WTC11 (cell line): ENCODE measurements at regions not wholly inside any gene's neighbourhood (a gene's known extent, or its start where the extent isn't known, plus 50 kb on each side); places are given as distances from the start of the nearest gene placed in this dataset.

ENCODE experiments used
- ATAC-seq: fragments of 200-7000 bp; cut with Tn5 transposase; 2 replicates; pipeline ENCODE4 v1.10.0; 2021; ENCODE audit warnings: mild to moderate bottlenecking, moderate library complexity
- CTCF ChIA-PET: fragments of 300-600 bp; sonication (Branson Sonifier 250); formaldehyde crosslinking; loops from one replicate; lab custom pipeline; 2021; ENCODE audit warnings: antibody characterized with exemption; lab: Charles Lee
- POLR2A ChIA-PET: fragments of 350-600 bp; sonication (Branson Sonifier 250); formaldehyde crosslinking; loops from one replicate; lab custom pipeline; 2021; ENCODE audit warnings: antibody characterized with exemption; lab: Charles Lee
- DNase-seq: peaks from one replicate; pipeline ENCODE4 v3.0.0; 2021; ENCODE audit warnings: low spot score
- H3K27ac Mint-ChIP-seq: 2 replicates; pipeline ENCODE4 v1.8.0; 2021; ENCODE audit warnings: mixed read lengths
- H3K27me3 Mint-ChIP-seq: 2 replicates; pipeline ENCODE4 v1.8.0; 2021; ENCODE audit warnings: low read depth, mild to moderate bottlenecking, moderate library complexity, mixed read lengths
- H3K36me3 Mint-ChIP-seq: 2 replicates; pipeline ENCODE4 v1.8.0; 2021; ENCODE audit warnings: mixed read lengths
- H3K4me1 Mint-ChIP-seq: 2 replicates; pipeline ENCODE4 v1.8.0; 2022; ENCODE audit warnings: mixed read lengths
- H3K4me3 Mint-ChIP-seq: 2 replicates; pipeline ENCODE4 v1.8.0; 2021; ENCODE audit warnings: mild to moderate bottlenecking, moderate library complexity, mixed read lengths
- H3K9me3 Mint-ChIP-seq: 2 replicates; pipeline ENCODE4 v1.8.0; 2021; ENCODE audit warnings: mixed read lengths
- CBFB ChIP-seq: sonication (generic); formaldehyde crosslinking; IDR thresholded peaks from 2 replicates; pipeline ENCODE4 v1.8.1; 2022; ENCODE audit warnings: mild to moderate bottlenecking, low read depth, missing genetic modification reagents
- ETV6 ChIP-seq: sonication (generic); formaldehyde crosslinking; IDR thresholded peaks from 2 replicates; pipeline ENCODE4 v1.8.1; 2022; ENCODE audit warnings: mild to moderate bottlenecking, missing genetic modification reagents
- IRF2 ChIP-seq: sonication (generic); formaldehyde crosslinking; IDR thresholded peaks from 2 replicates; pipeline ENCODE4 v1.8.0; 2022; ENCODE audit warnings: low read depth, missing genetic modification reagents, borderline replicate concordance
- JAZF1 ChIP-seq: fragments of 250-450 bp; sonication (Bioruptor Pico); IDR thresholded peaks from 2 replicates; pipeline ENCODE4 v1.9.0; 2021; ENCODE audit warnings: moderate library complexity, mild to moderate bottlenecking, inconsistent platforms
- KAT7 ChIP-seq: sonication (generic); formaldehyde crosslinking; IDR thresholded peaks from 2 replicates; pipeline ENCODE4 v1.8.1; 2023; ENCODE audit warnings: missing genetic modification reagents, mild to moderate bottlenecking, borderline replicate concordance
- MXD4 ChIP-seq: fragments of 250-450 bp; sonication (Bioruptor Pico); IDR thresholded peaks from 2 replicates; pipeline ENCODE4 v1.8.0; 2021; ENCODE audit warnings: mild to moderate bottlenecking, moderate library complexity, borderline replicate concordance
- NFE2L1 ChIP-seq: sonication (generic); formaldehyde crosslinking; IDR thresholded peaks from 2 replicates; pipeline ENCODE4 v1.8.1; 2023; ENCODE audit warnings: missing genetic modification reagents
- NFYB ChIP-seq: sonication (generic); formaldehyde crosslinking; conservative IDR thresholded peaks from 2 replicates; pipeline ENCODE4 v1.8.0; 2022; ENCODE audit warnings: low read depth, missing genetic modification reagents
- OVOL2 ChIP-seq: fragments of 250-450 bp; sonication (Bioruptor Pico); IDR thresholded peaks from 2 replicates; pipeline ENCODE4 v1.9.0; 2021; ENCODE audit warnings: mild to moderate bottlenecking, borderline replicate concordance
- RORB ChIP-seq: fragments of 250-450 bp; sonication (Bioruptor Pico); IDR thresholded peaks from 2 replicates; pipeline ENCODE4 v1.9.0; 2021; ENCODE audit warnings: mild to moderate bottlenecking
- TEAD1 ChIP-seq: sonication (generic); formaldehyde crosslinking; IDR thresholded peaks from 2 replicates; pipeline ENCODE4 v1.8.0; 2022; ENCODE audit warnings: mild to moderate bottlenecking, missing genetic modification reagents
- ZNF121 ChIP-seq: sonication (generic); formaldehyde crosslinking; IDR thresholded peaks from 2 replicates; pipeline ENCODE4 v1.8.0; 2023; ENCODE audit warnings: missing genetic modification reagents
- ZNF138 ChIP-seq: sonication (generic); formaldehyde crosslinking; conservative IDR thresholded peaks from 2 replicates; pipeline ENCODE4 v1.8.1; 2022; ENCODE audit warnings: mild to moderate bottlenecking, moderate library complexity, missing genetic modification reagents
- ZNF671 ChIP-seq: fragments of 250-450 bp; sonication (Bioruptor Pico); IDR thresholded peaks from 2 replicates; pipeline ENCODE4 v1.8.0; 2021; ENCODE audit warnings: mild to moderate bottlenecking
- TF ChIP-seq, protein P1 (sequence below): fragments of 200-600 bp; IDR thresholded peaks from 2 replicates; pipeline ENCODE4 v1.8.0; 2022; ENCODE audit warnings: antibody characterized with exemption
- TF ChIP-seq, protein P2 (sequence below): sonication (generic); formaldehyde crosslinking; IDR thresholded peaks from 2 replicates; pipeline ENCODE4 v1.8.1; 2023; ENCODE audit warnings: mild to moderate bottlenecking, missing genetic modification reagents
- TF ChIP-seq, protein P3 (sequence below): sonication (generic); formaldehyde crosslinking; IDR thresholded peaks from 2 replicates; pipeline ENCODE4 v1.8.0; 2022; ENCODE audit warnings: mild to moderate bottlenecking, missing genetic modification reagents
- TF ChIP-seq, protein P4 (sequence below): sonication (generic); formaldehyde crosslinking; IDR thresholded peaks from 2 replicates; pipeline ENCODE4 v1.8.1; 2022; ENCODE audit warnings: mild to moderate bottlenecking, missing genetic modification reagents, moderate library complexity, borderline replicate concordance
- TF ChIP-seq, protein P5 (sequence below): sonication (generic); formaldehyde crosslinking; IDR thresholded peaks from 2 replicates; pipeline ENCODE4 v1.8.1; 2023; ENCODE audit warnings: mild to moderate bottlenecking, missing genetic modification reagents
- TF ChIP-seq, protein P6 (sequence below): fragments of 250-450 bp; sonication (Bioruptor Pico); IDR thresholded peaks from 2 replicates; pipeline ENCODE4 v1.9.0; 2021; ENCODE audit warnings: mild to moderate bottlenecking
- TF ChIP-seq, protein P7 (sequence below): sonication (generic); formaldehyde crosslinking; IDR thresholded peaks from 2 replicates; pipeline ENCODE4 v1.8.0; 2023; ENCODE audit warnings: mild to moderate bottlenecking, missing genetic modification reagents
- TF ChIP-seq, protein P8 (sequence below): sonication (generic); formaldehyde crosslinking; IDR thresholded peaks from 2 replicates; pipeline ENCODE4 v1.8.1; 2023; ENCODE audit warnings: mild to moderate bottlenecking, missing genetic modification reagents, moderate library complexity

DNA sequence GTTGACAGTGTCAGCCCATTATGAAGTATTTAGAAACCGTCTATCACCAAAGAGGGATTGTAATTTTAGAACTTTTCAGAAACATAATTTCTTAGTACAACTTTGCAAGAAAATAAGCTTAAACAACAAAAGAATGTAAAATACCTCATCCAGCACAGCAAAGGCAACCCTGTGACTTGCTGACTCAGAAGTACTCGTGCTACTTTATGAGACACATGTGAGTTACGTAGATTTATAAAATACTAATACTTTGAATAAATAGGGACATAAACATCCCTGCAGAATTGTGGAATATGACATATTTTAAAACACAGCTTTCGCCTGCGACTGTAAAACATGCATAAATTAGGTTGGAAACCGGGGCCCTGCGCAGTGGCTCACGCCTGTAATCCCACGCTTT lies 739.7 kb upstream of the ANKRD30A start:
- H3K27me3 Mint-ChIP-seq, result no peaks in the 10 kb centered on the region
- ATAC-seq, result no peak
- no peak overlapping the region for H3K27ac Mint-ChIP-seq
- ChIA-PET POLR2A (no interaction called here), CTCF (interaction anchor here (0.7 kb wide), 1 partner anchor 423 kb away, joined by 5 read pairs; no protein-coding TSS in a partner anchor)
- no peaks in the 10 kb centered on the region for H3K36me3 Mint-ChIP-seq
- DNase-seq, result no peak
- peaks cover 4% of the 10 kb centered on the region for H3K9me3 Mint-ChIP-seq
- no peak for TF ChIP-seq MXD4 (CRISPR knock-in tag)
- H3K4me1 Mint-ChIP-seq, result no peaks in the 10 kb centered on the region
- no peak overlapping the region for H3K4me3 Mint-ChIP-seq

DNA sequence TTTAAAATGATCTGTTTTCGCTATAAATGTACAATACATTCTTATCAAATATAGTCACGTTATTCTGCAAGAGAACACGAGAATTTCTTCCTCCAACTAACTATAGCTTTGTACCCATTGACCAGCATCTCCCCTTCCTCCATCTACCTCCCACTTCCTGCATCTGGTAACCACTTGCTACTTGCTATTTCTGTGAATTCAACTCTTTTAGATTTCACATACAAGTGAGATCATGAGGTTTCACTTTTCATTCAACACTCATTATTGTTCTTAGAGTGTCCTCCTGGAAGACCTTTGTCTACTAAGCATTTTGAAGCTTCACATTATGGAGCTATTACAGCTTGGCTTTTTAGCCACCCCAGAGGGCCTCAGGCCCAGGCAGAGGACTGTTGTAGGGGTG lies 741.3 kb upstream of the FZD8 start:
- Mint-ChIP-seq H3K9me3 (peaks cover 4% of the 10 kb centered on the region), H3K27ac (no peak overlapping the region), H3K27me3 (no peaks in the 10 kb centered on the region), H3K4me1 (no peaks in the 10 kb centered on the region), H3K4me3 (no peak overlapping the region), H3K36me3 (no peaks in the 10 kb centered on the region)
- ChIA-PET CTCF (no interaction called here), POLR2A (no interaction called here)
- ATAC-seq (no peak), DNase-seq (no peak)
- TF ChIP-seq, protein P1, sequence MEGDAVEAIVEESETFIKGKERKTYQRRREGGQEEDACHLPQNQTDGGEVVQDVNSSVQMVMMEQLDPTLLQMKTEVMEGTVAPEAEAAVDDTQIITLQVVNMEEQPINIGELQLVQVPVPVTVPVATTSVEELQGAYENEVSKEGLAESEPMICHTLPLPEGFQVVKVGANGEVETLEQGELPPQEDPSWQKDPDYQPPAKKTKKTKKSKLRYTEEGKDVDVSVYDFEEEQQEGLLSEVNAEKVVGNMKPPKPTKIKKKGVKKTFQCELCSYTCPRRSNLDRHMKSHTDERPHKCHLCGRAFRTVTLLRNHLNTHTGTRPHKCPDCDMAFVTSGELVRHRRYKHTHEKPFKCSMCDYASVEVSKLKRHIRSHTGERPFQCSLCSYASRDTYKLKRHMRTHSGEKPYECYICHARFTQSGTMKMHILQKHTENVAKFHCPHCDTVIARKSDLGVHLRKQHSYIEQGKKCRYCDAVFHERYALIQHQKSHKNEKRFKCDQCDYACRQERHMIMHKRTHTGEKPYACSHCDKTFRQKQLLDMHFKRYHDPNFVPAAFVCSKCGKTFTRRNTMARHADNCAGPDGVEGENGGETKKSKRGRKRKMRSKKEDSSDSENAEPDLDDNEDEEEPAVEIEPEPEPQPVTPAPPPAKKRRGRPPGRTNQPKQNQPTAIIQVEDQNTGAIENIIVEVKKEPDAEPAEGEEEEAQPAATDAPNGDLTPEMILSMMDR, result no peak
- TF ChIP-seq CBFB (CRISPR knock-in tag) (no peak), ZNF671 (CRISPR knock-in tag) (no peak), NFE2L1 (CRISPR knock-in tag) (no peak), ZNF121 (CRISPR knock-in tag) (no peak), KAT7 (CRISPR knock-in tag) (no peak)
- TF ChIP-seq, protein P2, sequence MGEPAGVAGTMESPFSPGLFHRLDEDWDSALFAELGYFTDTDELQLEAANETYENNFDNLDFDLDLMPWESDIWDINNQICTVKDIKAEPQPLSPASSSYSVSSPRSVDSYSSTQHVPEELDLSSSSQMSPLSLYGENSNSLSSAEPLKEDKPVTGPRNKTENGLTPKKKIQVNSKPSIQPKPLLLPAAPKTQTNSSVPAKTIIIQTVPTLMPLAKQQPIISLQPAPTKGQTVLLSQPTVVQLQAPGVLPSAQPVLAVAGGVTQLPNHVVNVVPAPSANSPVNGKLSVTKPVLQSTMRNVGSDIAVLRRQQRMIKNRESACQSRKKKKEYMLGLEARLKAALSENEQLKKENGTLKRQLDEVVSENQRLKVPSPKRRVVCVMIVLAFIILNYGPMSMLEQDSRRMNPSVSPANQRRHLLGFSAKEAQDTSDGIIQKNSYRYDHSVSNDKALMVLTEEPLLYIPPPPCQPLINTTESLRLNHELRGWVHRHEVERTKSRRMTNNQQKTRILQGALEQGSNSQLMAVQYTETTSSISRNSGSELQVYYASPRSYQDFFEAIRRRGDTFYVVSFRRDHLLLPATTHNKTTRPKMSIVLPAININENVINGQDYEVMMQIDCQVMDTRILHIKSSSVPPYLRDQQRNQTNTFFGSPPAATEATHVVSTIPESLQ (CRISPR knock-in tag), result no peak
- TF ChIP-seq, protein P3, sequence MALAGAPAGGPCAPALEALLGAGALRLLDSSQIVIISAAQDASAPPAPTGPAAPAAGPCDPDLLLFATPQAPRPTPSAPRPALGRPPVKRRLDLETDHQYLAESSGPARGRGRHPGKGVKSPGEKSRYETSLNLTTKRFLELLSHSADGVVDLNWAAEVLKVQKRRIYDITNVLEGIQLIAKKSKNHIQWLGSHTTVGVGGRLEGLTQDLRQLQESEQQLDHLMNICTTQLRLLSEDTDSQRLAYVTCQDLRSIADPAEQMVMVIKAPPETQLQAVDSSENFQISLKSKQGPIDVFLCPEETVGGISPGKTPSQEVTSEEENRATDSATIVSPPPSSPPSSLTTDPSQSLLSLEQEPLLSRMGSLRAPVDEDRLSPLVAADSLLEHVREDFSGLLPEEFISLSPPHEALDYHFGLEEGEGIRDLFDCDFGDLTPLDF (CRISPR knock-in tag), result no peak

DNA sequence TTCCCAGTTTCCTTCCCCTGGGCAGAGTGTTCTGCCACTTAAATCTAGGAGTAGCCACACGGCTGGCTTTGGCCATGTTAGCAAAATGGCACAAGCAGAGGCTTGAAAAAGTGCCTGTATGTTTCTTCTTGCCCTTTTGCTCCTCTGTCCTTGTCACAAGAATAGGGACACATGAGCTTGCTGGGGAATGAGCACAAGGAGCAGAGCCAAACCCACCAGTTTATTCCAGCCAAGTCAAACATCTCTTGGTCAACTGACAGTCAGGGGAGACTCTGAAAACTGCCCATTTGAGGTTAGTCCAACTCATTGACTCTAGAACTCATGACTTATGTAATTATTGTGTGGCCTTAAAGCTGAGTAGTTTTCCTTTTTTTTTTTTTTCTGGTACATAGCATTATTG lies 739.7 kb upstream of the FZD8 start:
- H3K4me3 Mint-ChIP-seq, result no peak overlapping the region
- DNase-seq (no peak), ATAC-seq (no peak)
- no peaks in the 10 kb centered on the region for H3K4me1 Mint-ChIP-seq
- ChIA-PET CTCF (no interaction called here), POLR2A (interaction anchor here (0.6 kb wide), 1 partner anchor 323 kb away, joined by 3 read pairs; no protein-coding TSS in a partner anchor)
- TF ChIP-seq RORB (CRISPR knock-in tag) (no peak), ZNF138 (CRISPR knock-in tag) (no peak), IRF2 (CRISPR knock-in tag) (no peak), TEAD1 (CRISPR knock-in tag) (no peak), OVOL2 (no peak), JAZF1 (CRISPR knock-in tag) (no peak), ETV6 (CRISPR knock-in tag) (no peak), NFYB (CRISPR knock-in tag) (no peak)
- TF ChIP-seq, protein P4, sequence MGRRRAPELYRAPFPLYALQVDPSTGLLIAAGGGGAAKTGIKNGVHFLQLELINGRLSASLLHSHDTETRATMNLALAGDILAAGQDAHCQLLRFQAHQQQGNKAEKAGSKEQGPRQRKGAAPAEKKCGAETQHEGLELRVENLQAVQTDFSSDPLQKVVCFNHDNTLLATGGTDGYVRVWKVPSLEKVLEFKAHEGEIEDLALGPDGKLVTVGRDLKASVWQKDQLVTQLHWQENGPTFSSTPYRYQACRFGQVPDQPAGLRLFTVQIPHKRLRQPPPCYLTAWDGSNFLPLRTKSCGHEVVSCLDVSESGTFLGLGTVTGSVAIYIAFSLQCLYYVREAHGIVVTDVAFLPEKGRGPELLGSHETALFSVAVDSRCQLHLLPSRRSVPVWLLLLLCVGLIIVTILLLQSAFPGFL (CRISPR knock-in tag), result no peak
- TF ChIP-seq, protein P5, sequence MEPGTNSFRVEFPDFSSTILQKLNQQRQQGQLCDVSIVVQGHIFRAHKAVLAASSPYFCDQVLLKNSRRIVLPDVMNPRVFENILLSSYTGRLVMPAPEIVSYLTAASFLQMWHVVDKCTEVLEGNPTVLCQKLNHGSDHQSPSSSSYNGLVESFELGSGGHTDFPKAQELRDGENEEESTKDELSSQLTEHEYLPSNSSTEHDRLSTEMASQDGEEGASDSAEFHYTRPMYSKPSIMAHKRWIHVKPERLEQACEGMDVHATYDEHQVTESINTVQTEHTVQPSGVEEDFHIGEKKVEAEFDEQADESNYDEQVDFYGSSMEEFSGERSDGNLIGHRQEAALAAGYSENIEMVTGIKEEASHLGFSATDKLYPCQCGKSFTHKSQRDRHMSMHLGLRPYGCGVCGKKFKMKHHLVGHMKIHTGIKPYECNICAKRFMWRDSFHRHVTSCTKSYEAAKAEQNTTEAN (CRISPR knock-in tag), result no peak
- TF ChIP-seq, protein P6, sequence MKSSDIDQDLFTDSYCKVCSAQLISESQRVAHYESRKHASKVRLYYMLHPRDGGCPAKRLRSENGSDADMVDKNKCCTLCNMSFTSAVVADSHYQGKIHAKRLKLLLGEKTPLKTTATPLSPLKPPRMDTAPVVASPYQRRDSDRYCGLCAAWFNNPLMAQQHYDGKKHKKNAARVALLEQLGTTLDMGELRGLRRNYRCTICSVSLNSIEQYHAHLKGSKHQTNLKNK (CRISPR knock-in tag), result no peak
- TF ChIP-seq, protein P7, sequence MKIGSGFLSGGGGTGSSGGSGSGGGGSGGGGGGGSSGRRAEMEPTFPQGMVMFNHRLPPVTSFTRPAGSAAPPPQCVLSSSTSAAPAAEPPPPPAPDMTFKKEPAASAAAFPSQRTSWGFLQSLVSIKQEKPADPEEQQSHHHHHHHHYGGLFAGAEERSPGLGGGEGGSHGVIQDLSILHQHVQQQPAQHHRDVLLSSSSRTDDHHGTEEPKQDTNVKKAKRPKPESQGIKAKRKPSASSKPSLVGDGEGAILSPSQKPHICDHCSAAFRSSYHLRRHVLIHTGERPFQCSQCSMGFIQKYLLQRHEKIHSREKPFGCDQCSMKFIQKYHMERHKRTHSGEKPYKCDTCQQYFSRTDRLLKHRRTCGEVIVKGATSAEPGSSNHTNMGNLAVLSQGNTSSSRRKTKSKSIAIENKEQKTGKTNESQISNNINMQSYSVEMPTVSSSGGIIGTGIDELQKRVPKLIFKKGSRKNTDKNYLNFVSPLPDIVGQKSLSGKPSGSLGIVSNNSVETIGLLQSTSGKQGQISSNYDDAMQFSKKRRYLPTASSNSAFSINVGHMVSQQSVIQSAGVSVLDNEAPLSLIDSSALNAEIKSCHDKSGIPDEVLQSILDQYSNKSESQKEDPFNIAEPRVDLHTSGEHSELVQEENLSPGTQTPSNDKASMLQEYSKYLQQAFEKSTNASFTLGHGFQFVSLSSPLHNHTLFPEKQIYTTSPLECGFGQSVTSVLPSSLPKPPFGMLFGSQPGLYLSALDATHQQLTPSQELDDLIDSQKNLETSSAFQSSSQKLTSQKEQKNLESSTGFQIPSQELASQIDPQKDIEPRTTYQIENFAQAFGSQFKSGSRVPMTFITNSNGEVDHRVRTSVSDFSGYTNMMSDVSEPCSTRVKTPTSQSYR (CRISPR knock-in tag), result no peak
- TF ChIP-seq, protein P8, sequence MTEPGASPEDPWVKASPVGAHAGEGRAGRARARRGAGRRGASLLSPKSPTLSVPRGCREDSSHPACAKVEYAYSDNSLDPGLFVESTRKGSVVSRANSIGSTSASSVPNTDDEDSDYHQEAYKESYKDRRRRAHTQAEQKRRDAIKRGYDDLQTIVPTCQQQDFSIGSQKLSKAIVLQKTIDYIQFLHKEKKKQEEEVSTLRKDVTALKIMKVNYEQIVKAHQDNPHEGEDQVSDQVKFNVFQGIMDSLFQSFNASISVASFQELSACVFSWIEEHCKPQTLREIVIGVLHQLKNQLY (CRISPR knock-in tag), result no peak
- no peaks in the 10 kb centered on the region for H3K27me3 Mint-ChIP-seq
- no peak overlapping the region for H3K27ac Mint-ChIP-seq
- peaks cover 4% of the 10 kb centered on the region for H3K9me3 Mint-ChIP-seq
- no peaks in the 10 kb centered on the region for H3K36me3 Mint-ChIP-seq
